GM18867 (cell line): ENCODE measurements at regions not wholly inside any gene's neighbourhood (a gene's known extent, or its start where the extent isn't known, plus 50 kb on each side); places are given as distances from the start of the nearest gene placed in this dataset.
"Not testable (repeated sequence)": the region's sequence is repeated elsewhere in the genome, so short reads cannot be mapped to it uniquely, and the experiment has no call there.

Source experiments
- ATAC-seq: cut with Tn5 transposase; IDR thresholded peaks from one replicate; pipeline ENCODE4 v1.9.1; 2021; ENCODE audit warnings: mild to moderate bottlenecking, moderate library complexity; ENCODE audit not compliant: unreplicated experiment

DNA sequence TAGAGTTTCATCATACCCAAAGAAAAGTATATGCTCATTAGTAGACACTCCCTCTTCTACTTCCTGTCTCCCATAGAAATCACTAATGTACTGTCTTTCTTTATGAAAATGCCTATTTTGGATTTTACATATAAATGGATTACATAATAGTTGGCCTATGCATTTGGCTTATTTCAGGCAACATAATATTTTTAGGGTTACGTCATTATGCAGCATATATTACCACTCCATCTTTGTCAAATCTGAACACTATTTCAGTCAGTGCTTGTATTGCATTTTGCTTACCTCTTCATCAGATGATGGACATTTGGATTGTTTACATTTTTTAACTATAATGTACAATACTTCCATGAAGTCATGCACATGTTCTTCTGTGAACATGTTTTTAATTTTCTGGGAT lies 1406.1 kb downstream of the LRFN5 start:
- ATAC-seq = no peak

DNA sequence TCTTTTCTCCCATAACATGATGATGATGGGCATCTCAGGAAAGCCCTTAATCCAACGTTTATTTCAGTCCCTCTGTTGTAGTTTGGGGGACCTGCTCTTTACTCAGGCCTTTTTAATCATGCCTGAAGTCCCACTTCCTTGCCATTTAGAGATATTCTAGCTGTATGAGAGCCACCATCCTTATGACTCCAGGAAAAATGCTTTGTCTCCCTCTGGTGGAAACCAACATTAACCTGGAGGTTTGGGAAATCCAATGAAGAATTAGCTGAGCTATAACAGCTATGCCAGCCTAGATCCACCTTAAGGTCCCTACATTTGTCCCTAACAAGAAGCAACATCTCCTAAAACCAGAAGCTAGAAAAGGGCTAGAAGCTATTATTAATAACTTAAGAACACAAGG lies 1399.1 kb downstream of the LRFN5 start:
- ATAC-seq = no peak

DNA sequence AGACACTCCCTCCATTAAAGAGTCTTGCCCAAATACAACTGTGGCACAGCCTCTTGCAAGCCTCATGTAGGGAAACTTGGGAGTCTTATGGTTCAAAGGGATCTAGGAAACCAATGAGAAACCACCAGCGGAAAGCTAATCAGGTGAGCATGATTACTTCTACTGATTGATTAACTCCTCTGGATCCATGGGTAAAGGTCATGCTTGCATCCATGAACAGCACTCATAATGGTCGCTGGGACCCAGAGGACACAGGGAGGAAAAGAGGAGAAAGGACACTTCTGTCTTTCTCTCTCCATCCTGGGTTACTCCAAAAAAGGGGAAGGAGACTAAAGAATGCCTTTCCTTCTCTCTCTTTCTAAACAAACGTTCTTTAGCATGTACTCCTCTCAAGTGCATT lies 1397.2 kb downstream of the LRFN5 start:
- ATAC-seq = no peak

DNA sequence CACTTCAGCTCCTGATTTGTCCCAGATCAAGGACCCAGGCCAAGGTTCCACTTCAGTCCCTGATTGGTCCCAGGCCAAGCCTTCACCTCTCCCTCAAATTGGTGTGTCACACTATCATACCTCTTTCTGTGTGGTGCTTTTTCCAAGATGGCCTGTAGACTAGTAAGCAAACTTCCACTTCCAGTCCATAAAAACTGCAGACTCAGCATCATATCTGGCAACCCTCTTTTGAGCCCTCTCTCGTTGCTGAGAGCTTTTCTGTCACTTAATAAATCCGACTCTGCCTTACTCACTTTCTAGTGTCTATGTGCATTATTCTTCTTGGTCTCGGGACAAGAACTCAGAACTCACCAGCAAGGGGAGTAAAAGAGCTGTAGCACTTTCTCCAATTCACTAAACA lies 1395.1 kb downstream of the LRFN5 start:
- no peak for ATAC-seq

DNA sequence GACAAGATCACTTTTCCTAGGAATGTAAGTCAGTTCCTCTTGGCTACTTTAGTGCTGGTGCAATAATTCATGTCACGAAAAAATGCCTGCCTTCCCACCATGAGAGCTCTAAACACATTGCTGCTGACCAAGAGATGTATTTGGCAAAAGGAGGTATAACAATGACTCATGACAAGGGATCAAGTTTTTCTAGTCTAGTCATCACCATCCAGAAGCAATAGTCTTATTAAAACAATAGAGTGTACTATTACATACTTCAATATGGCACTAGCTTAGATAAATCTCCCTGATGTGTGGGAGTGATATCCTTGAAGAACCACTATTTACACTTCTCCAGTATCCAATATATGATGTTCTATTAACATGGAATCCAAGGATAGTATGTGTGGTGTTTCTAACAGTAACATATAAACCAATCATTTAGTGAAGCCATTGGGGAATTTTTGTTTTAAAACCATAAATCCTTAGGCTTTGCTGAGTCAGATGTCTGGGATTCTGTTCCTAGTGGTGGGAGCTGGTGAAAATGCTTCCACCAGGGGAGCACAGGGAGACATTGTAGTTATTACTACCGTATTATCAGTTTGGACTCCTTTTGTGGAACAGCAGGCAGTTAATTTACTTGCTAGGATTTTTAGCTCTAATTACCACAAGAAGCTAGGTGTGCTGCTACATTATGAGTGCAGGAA lies 1387.5 kb downstream of the LRFN5 start:
- ATAC-seq = no peak

DNA sequence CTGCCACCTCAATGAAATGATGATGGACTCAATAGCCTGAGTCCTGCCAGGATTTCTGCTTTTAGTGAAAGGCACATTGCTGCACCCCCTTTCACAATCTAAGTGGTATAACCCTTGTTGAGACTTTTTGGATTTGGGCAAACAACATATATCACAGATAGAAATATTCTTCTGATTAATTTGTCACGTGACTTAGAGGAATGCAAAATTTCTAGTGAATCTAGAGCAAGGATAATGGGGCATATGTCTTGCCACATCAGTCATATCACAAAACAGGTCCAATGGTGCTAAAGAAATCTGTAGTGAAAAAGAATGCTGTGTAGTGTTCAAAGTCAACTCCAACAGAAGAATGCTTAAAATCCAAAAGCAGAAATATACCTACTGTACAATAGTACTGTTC lies 1386.3 kb downstream of the LRFN5 start:
- no peak for ATAC-seq

DNA sequence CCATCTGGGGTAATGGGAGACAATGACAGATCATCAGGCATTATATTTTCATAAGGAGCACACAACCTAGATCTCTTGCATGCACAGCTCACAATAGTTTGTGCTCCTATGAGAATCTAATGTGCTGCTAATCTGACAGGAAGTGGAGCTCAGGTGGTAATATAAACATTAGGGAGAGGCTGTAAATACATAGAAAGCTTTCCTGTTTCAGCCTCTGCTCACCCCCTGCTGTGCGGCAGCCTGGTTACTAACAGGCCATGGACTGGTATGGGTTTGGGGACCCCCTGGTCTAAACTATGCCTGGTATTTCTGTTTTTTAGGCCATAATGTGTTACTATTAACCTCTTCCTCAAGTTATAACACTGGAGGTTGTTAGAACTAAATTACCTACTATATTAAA lies 1373.7 kb downstream of the LRFN5 start:
- ATAC-seq = no peak

DNA sequence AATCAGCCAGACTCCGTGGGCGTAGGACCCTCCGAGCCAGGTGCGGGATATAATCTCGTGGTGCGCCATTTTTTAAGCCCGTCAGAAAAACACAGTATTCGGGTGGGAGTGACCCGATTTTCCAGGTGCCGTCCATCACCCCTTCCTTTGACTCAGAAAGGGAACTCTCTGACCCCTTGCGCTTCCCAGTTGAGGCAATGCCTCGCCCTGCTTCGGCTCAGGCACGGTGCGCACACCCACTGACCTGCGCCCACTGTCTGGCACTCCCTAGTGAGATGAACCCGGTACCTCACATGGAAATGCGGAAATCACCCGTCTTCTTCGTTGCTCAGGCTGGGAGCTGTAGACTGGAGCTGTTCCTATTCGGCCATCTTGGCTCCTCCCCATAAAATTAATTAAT lies 1366.5 kb downstream of the LRFN5 start:
- not testable (repeated sequence) for ATAC-seq

DNA sequence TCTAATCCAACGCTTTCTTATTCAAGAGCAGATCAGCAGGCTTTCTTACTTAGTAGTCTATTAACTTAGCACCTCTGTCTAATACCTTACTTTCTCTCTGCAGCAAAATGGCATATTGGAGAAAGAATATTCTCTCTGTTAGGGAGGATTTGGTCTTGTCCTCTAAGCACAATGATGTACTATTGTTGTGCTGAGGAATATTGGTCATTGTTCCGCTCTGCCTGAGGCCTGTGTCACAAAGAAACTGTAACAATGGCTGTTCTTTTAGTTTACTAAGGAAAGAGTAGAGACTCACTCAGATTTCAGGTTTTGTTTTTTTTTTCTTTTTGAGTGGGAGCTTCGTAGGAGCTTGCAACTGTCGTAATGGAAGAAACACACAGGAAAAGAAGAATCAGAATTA lies 1358.8 kb downstream of the LRFN5 start:
- ATAC-seq = no peak

DNA sequence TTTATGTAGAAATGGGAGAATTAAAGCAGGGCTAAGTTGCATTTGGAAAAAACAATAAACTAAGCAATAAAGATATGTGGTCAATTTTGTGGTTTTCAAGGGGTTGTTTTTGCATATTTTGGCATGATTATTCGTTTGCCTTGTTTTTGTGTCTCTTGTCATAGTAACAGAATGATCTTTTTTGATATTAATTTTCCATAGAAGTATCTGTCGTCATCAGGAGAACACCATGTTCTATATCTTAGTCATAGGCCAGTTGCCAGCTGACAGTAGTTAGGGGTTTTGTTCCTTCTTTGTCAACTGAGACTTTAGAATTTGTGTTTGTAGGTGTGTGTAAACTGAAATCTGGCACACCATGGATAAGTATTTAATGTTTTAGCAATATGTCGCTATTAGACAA lies 1354.8 kb downstream of the LRFN5 start:
- ATAC-seq = no peak

DNA sequence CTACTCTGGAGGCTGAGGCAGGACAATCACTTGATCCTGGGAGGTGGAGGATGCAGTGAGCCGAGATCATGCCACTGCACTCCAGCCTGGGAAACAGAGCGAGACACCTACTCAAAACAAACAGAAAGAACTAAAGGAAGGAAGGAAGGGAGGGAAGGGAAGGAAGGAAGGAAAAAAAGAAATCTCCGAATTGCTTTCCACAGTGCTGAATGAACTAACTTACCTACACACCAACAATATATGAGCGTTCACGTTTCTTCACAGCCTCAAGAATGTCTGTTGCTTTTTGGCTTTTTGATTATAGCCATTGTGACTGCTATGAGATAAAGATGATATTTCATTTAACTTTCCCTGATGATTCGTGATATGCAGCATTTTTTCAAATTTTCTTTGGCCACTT lies 1343.7 kb downstream of the LRFN5 start:
- ATAC-seq = no peak

DNA sequence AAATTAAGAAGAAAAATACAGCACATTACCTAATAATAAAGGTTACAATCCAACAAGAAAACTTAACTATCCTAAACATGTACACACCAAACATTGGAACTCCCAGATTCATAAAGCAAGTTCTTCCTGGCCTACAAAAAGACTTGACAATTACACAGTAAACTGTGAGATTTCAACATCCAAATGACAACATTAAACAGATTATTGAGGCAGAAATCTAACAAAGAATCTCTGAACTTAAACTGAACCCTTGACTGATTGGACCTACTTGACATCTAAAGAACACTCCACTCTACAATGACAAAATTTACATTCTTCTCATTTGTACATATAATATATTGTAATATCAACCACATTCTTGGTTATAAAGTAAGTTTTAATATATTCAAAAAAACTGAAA lies 1341.3 kb downstream of the LRFN5 start:
- no peak for ATAC-seq

DNA sequence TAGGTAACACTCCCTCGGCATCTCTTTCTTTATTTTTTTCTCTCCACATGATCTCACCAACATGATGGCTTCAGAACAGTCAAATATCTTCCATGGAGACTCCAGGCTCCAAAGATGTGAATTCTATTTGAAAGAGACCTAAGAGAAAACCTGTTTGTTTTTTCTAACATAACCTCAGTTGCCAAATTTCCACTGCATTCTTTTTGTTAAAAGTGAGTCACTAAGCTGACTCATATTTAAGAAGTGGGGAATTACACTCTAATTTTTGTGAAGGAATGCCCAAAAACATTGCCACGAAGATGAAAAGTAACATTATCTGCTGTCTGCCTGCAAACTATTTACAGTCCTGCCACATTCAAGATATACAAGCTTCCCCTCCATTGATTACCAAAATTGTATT lies 1337.6 kb downstream of the LRFN5 start:
- ATAC-seq = no peak

DNA sequence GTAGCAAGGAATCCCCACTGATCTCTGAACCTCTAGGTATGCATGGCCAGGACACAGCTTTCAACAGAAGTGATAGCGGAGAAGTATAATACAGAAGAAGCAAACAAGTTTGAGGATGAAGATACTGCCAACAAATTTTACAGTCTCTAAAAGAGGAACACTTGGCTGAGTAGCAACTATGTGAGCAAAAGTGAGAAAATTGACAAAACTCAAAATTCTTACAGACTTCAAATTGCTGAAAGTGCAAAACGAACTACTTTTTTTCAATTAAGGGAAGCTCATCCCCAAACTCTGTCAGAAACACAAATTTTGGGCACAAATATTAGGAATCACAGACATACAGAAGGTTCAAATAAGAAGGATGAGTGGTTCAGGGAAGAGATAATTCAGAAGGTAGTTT lies 1324.6 kb downstream of the LRFN5 start:
- no peak for ATAC-seq

DNA sequence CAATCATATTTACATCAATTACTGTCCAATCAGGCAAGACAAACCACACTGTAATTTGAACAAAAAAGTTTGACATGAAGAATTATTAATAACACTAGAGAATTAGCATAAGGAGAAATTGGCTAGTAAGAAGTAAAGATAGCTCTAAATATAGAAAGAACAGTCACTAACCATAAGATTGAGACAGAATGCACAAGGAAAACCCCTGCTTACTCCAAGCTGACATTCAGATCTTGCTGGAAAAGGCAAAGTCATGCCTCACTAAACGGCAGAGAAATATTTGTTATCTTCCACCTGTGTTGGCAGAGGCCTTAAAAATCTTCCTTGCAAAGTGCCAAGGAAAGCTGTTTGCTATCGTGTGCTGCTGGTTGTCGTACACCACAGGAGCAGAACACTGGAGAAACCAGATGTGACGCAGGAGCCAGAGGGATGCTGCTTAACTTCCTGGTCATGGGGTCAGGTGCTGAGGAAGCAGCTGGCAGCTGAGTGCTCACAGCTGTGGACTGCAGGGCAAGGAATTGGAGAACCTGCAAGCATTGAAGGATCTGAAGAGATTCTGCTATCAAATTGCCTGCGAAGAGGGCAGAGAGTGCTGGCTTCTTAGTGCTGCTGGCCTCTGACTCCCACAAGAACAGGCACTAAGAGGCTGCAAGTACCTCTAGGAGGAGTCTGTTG lies 1323.3 kb downstream of the LRFN5 start:
- ATAC-seq = no peak

DNA sequence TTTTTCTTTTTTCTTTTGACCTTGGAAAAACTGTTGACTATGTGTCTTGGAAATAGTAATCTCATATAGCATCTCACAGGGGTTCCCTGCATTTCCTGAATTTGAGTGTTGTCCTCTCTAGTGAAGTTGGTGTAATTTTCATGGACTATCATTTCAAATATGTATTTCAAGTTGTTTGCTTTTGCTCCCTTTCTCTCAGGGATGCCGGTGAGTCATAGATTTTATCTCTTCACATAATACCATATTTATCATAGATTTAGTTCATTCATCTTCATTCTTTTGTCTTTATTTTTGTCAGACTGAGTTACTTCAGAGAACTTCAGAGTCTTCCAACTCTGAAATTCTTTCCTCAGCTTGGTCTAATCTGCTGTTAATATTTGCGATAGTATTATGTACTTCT lies 1320.6 kb downstream of the LRFN5 start:
- ATAC-seq = no peak

DNA sequence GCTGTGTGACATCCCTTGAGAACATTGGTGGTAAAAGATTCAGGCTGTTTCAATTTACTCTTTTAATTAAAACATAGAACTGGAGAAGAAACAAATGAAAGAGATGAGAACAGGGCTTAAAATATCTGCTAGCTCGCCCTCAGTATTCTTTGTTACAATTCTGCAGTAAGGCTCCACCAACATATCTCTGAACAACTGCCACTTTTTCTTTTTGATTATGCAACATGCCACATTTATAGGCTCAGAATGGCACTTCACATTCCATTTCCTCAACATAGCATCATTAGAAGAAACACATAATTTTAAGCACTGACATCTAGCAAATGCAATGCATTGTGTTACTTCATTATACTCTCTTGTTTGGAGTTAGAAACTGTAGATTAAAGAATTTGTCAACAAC lies 1315.2 kb downstream of the LRFN5 start:
- no peak for ATAC-seq

DNA sequence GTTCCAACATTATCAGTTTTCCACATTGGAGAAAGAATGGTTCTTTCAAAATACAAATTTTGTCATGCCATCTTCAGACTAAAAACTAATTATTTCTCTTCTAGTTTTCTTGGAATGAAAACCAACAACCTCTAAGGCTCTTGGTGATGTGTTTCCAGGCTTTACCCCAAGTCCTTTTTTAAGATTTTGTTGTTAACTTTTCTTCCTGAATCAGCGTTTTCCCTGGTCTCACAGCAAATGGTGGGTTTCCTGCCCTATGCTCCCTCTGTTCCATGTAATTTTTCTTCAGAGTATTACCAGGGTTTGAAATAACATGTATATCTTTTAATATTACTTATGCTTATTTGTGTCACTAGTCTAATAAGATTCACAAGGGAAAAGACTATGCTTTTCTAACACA lies 1311.9 kb downstream of the LRFN5 start:
- no peak for ATAC-seq

DNA sequence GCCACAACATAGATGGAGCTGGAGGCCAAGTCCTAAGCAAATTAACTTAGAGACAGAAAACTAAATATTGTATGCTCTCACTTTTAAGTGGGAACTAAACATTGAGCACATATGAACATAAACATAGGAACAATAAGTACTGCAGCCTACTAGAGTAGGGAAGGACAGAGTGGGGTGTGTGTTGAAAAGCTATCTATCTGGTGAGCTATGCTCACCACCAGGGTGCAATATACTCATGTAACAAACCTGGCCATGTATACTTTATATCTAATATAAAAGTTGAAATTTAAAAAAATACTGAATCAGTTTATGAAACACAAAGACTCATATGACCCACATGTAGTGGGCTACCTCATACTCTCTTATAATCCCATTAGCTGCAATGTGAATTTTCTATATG lies 1305.0 kb downstream of the LRFN5 start:
- no peak for ATAC-seq

DNA sequence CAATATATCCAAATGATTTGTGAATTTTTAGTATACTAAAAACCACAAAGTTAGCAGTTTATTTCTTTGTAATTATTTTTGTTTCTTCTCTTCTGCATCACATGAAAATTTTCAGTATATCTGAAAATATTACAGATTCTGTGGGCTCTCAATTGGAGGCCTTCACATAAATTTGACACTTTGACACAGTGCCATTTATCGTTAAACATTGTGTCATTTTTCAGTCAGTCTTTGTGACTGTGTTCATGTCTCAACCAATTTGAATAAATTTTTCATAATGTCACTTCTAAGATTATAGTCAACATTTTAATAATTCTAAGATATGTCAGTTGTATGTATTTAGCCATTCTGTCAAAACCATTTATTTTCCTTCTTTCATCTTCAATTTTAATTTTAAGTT lies 1303.0 kb downstream of the LRFN5 start:
- no peak for ATAC-seq

DNA sequence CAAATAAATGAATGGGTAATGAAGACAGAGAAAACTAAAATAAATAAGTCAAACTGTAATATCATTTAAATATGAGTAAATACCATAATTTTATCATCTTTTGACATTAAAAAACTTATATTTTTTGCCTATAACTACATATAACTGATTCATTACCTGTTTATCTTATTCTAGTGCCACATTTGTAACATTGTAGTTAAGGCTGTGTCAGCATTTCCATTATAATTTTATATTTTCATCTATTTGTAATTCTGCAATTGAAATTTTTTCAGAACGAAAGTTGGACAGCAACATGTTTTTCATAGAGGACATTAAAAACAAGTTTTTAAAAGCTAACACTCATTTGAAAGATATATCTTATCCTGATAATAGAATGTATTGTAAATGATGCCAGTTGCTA lies 1286.5 kb downstream of the LRFN5 start:
- ATAC-seq = no peak

DNA sequence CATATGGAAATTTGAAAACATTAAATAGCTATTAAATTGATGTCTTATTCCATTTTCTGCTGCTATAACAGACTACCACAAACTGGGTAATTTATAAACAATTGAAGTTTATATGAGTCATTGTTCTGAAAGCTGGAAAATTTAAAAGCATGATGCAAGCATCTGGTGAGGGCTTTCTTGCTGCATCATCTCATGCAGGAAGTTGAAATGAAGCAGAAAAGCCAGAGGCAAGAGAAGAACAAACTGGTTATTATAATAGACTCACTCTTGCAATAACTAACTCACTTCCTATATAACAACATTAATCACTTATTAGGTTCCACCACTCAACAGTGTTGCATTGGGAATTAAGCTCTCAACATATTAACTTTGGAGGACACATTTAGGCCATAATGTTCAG lies 1277.4 kb downstream of the LRFN5 start:
- ATAC-seq = no peak

DNA sequence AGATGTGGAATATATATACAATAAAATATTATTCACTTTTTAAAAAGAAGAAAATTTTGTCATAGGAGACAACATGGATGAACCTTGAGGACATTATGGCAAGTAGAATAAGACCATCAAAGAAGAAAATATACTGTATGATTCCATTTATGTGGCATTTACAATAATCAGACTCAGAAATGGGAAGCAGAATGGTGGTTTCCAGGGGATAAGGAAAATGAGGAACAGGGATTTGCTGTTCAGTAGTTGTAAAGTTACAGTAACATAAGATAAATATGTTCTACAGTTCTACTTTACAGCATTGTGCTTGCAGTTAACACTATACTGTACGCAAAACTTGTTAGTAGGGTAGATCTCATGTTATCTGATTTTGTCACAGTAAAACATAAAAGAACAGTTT lies 1271.0 kb downstream of the LRFN5 start:
- ATAC-seq = no peak
